ENCODE measurements at regions not wholly inside any gene's neighbourhood (a gene's known extent, or its start where the extent isn't known, plus 50 kb on each side); places are given as distances from the start of the nearest gene placed in this dataset.

GRCh38 chr1:82807563-82807962 lies 1006.8 kb downstream of the ADGRL2 start:
- TF ChIP-seq CTCF (IDR thresholded peaks at IDR 0.05; ENCODE audit: low read depth, low read length) (no peak), POLR2A (IDR thresholded peaks at IDR 0.05; ENCODE audit: extremely low read depth, insufficient read length) (no peak)

Measured in NB4 (cell line).